ENCODE measurements at regions not wholly inside any gene's neighbourhood (a gene's known extent, or its start where the extent isn't known, plus 50 kb on each side); places are given as distances from the start of the nearest gene placed in this dataset.

DNA sequence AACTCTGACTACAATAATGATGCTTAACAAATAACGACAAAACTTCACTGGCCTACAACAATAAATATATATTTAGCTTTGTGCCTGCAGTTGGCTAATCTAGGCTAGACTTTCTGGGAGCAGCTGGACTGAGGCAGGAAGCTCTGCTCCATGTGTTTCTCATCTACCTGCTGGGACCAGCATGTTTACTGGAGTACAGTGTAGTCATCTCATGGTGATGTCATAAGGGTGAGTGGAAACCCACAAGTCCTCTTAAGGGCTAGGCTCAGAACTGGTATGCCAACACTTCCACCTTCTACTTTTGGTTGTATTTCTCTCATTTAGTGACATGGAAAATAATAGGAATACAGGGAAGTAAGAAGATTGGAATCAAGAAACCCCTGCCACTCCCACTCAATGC lies 85.7 kb upstream of the NIPBL start:
- no peak for TF ChIP-seq YY1 (IDR thresholded peaks at IDR 0.05; ENCODE audit: insufficient read depth, insufficient read length)
- no peak for TF ChIP-seq ZNF274 (IDR thresholded peaks at IDR 0.05; ENCODE audit: low read depth, low read length)
- no peak for TF ChIP-seq SUZ12 (IDR thresholded peaks at IDR 0.05; ENCODE audit: extremely low read depth, insufficient read depth, insufficient read length)
